A673 (cell line): ENCODE measurements at regions not wholly inside any gene's neighbourhood (a gene's known extent, or its start where the extent isn't known, plus 50 kb on each side); places are given as distances from the start of the nearest gene placed in this dataset.

Experiments
- BruUV-seq: library from RNA; stranded (reverse); fragments of 400-500 nt; replicated peaks from 2 replicates; lab custom pipeline; 2021; lab: Mats Ljungman, UMichigan
- CTCF ChIA-PET: fragments of 300-600 bp; sonication (Branson Sonifier 250); formaldehyde crosslinking; loops from one replicate; lab custom pipeline; 2022; ENCODE audit warnings: antibody characterized with exemption; lab: Charles Lee
- POLR2A ChIA-PET: fragments of 300-600 bp; sonication (Branson Sonifier 250); formaldehyde crosslinking; loops from one replicate; lab custom pipeline; 2022; ENCODE audit warnings: antibody characterized with exemption; ENCODE audit not compliant: low non-redundant PET; lab: Charles Lee
- DNase-seq: peaks from one replicate; pipeline ENCODE4 v3.0.0-alpha.2; 2015; ENCODE audit warnings: low spot score
- H3K27ac ChIP-seq: fragments of 200-600 bp; sonication (generic); 2 replicates; pipeline ENCODE4 v1.5.1; 2016; ENCODE audit warnings: mixed run types, low read depth, mild to moderate bottlenecking, mixed read lengths, antibody characterized with exemption, low read length; ENCODE audit not compliant: poor library complexity, severe bottlenecking
- H3K27me3 ChIP-seq: fragments of 200-600 bp; sonication (generic); replicated peaks from 2 replicates; pipeline ENCODE4 v1.6.1; 2017; ENCODE audit warnings: mixed run types, low read depth, mild to moderate bottlenecking, mixed read lengths, antibody characterized with exemption, low read length; ENCODE audit not compliant: insufficient read depth, poor library complexity
- H3K36me3 ChIP-seq: fragments of 200-600 bp; sonication (generic); 2 replicates; pipeline ENCODE4 v1.6.1; 2016; ENCODE audit warnings: mixed run types, mild to moderate bottlenecking, mixed read lengths, antibody characterized with exemption, low read length; ENCODE audit not compliant: insufficient read depth, poor library complexity, severe bottlenecking
- H3K4me1 ChIP-seq: fragments of 200-600 bp; sonication (generic); 2 replicates; pipeline ENCODE4 v1.6.1; 2017; ENCODE audit warnings: mixed run types, mild to moderate bottlenecking, mixed read lengths, antibody characterized with exemption, low read length; ENCODE audit not compliant: insufficient read depth, poor library complexity, severe bottlenecking
- H3K4me3 ChIP-seq: fragments of 200-600 bp; sonication (generic); 2 replicates; pipeline ENCODE4 v1.5.1; 2016; ENCODE audit warnings: low read depth, mixed run types, mild to moderate bottlenecking, mixed read lengths, low read length; ENCODE audit not compliant: poor library complexity, severe bottlenecking
- H3K9me3 ChIP-seq: fragments of 200-600 bp; sonication (generic); 2 replicates; pipeline ENCODE4 v1.6.1; 2016; ENCODE audit warnings: mixed run types, low read depth, mild to moderate bottlenecking, mixed read lengths, antibody characterized with exemption, low read length; ENCODE audit not compliant: poor library complexity, severe bottlenecking
- CTCF ChIP-seq: fragments of 300-800, 200-600 bp; sonication (generic); conservative IDR thresholded peaks from 2 replicates; pipeline ENCODE4 v1.5.1; 2017; ENCODE audit warnings: low read depth, mild to moderate bottlenecking, antibody characterized with exemption, low read length, moderate library complexity, mixed read lengths
- EZH2 ChIP-seq: fragments of 200-600 bp; sonication (generic); IDR thresholded peaks from 2 replicates; pipeline ENCODE4 v1.6.1; 2017; ENCODE audit warnings: borderline replicate concordance, low read depth, mild to moderate bottlenecking, mixed read lengths, antibody characterized with exemption, low read length; ENCODE audit not compliant: poor library complexity, severe bottlenecking
- intact Hi-C: fragments of 100-400 bp; cut with micrococcal nuclease; formaldehyde crosslinking; loops from one replicate; pipeline ENCODE4 v1.10.0; 2022; ENCODE audit not compliant: unreplicated experiment

GRCh38 chr13:38103851-38104250, 234.3 kb upstream of the TRPC4 start:
- no TSS peak for BruUV-seq
- ChIA-PET CTCF (no interaction called here), POLR2A (no interaction called here)
- Histone ChIP-seq H3K4me3 (no peak overlapping the region), H3K9me3 (no peaks in the 10 kb centered on the region), H3K27me3 (no peaks in the 10 kb centered on the region), H3K4me1 (no peaks in the 10 kb centered on the region), H3K36me3 (no peaks in the 10 kb centered on the region), H3K27ac (no peak overlapping the region)
- intact Hi-C loops, result no loop called here
- no peak for DNase-seq
- TF ChIP-seq CTCF (no peak), EZH2 (no peak)

- Histone ChIP-seq H3K4me3 (no peak overlapping the region), H3K27ac (no peak overlapping the region), H3K9me3 (no peaks in the 10 kb centered on the region), H3K27me3 (no peaks in the 10 kb centered on the region), H3K36me3 (no peaks in the 10 kb centered on the region), H3K4me1 (no peaks in the 10 kb centered on the region)
- no TSS peak for BruUV-seq
- no peak for DNase-seq
- intact Hi-C loops, result no loop called here
- ChIA-PET POLR2A (no interaction called here), CTCF (no interaction called here)
- TF ChIP-seq CTCF (no peak), EZH2 (no peak)
Observed at GRCh38 chr13:38099751-38100150, 230.2 kb upstream of the TRPC4 start.

- no peaks in the 10 kb centered on the region for H3K27me3 ChIP-seq
- no peaks in the 10 kb centered on the region for H3K9me3 ChIP-seq
- no peak overlapping the region for H3K4me3 ChIP-seq
- BruUV-seq, result no TSS peak
- intact Hi-C loops, result no loop called here
- no peak overlapping the region for H3K27ac ChIP-seq
- ChIA-PET POLR2A (no interaction called here), CTCF (no interaction called here)
- H3K36me3 ChIP-seq, result no peaks in the 10 kb centered on the region
- TF ChIP-seq CTCF (no peak), EZH2 (no peak)
- no peaks in the 10 kb centered on the region for H3K4me1 ChIP-seq
- DNase-seq, result no peak
Observed at GRCh38 chr13:38093425-38093824, 223.9 kb upstream of the TRPC4 start.
